T-helper 22 cell (primary cell): ENCODE measurements at regions not wholly inside any gene's neighbourhood (a gene's known extent, or its start where the extent isn't known, plus 50 kb on each side); places are given as distances from the start of the nearest gene placed in this dataset.

Source experiments
- DNase-seq: peaks from one replicate; pipeline ENCODE4 v3.0.0-alpha.2; 2020; ENCODE audit warnings: low read depth

- DNase-seq = no peak
Observed at GRCh38 chr9:129487658-129488483, 133.0 kb downstream of the C9orf50 start.

GRCh38 chr9:129486756-129487657, 133.9 kb downstream of the C9orf50 start:
- DNase-seq = no peak

GRCh38 chr9:129485145-129485774, 135.6 kb downstream of the C9orf50 start:
- no peak for DNase-seq

GRCh38 chr9:129484352-129485000, 136.4 kb downstream of the C9orf50 start:
- no peak for DNase-seq

GRCh38 chr9:129483415-129484351, 137.2 kb downstream of the C9orf50 start:
- DNase-seq = no peak

GRCh38 chr9:129482521-129483414, 138.1 kb downstream of the C9orf50 start:
- DNase-seq = no peak

- no peak for DNase-seq
Observed at GRCh38 chr9:129481810-129482511, 138.9 kb downstream of the C9orf50 start.

GRCh38 chr9:129481424-129481809, 139.5 kb downstream of the C9orf50 start:
- no peak for DNase-seq

GRCh38 chr9:129480745-129481144, 140.2 kb downstream of the C9orf50 start:
- no peak for DNase-seq

- DNase-seq = no peak
Observed at GRCh38 chr9:129480227-129480626, 140.7 kb downstream of the C9orf50 start.

- no peak for DNase-seq
Observed at GRCh38 chr9:129479631-129480011, 141.3 kb downstream of the C9orf50 start.

GRCh38 chr9:129478961-129479630, 141.8 kb downstream of the C9orf50 start:
- DNase-seq = no peak

GRCh38 chr9:129478461-129478860, 142.4 kb downstream of the C9orf50 start:
- DNase-seq = no peak

GRCh38 chr9:129476821-129477611, 143.9 kb downstream of the C9orf50 start:
- no peak for DNase-seq

GRCh38 chr9:129474740-129475404, 146.0 kb downstream of the C9orf50 start:
- no peak for DNase-seq

GRCh38 chr9:129473523-129474244, 147.2 kb downstream of the C9orf50 start:
- no peak for DNase-seq
